Ovary (tissue), 7 donors: ENCODE measurements at regions not wholly inside any gene's neighbourhood (a gene's known extent, or its start where the extent isn't known, plus 50 kb on each side); places are given as distances from the start of the nearest gene placed in this dataset.

Source experiments
- DNase-seq, 5 donors: peaks; one replicate each; pipeline ENCODE4 v3.0.0-alpha.2; 2019 to 2020
- H3K27ac ChIP-seq, 2 donors: fragments of 200-600 bp; one replicate each; pipeline versions ENCODE4 v1.5.1 to v1.8.0; 2019 to 2022
- H3K27me3 ChIP-seq: fragments of 200-600 bp; one replicate; pipeline ENCODE4 v1.8.0; 2022
- H3K36me3 ChIP-seq: fragments of 200-600 bp; sonication (generic); one replicate; pipeline ENCODE4 v1.5.1; 2019
- H3K4me1 ChIP-seq: one replicate; pipeline ENCODE4 v1.8.1; 2013; ENCODE audit warnings: mild to moderate bottlenecking, moderate library complexity; ENCODE audit not compliant: insufficient read depth
- H3K4me3 ChIP-seq: fragments of 200-600 bp; sonication (generic); one replicate; pipeline ENCODE4 v1.5.1; 2017
- H3K9me3 ChIP-seq, 2 donors: fragments of 200-600 bp in 1 of 2; sonication (generic) in 1 of 2; one replicate each; pipeline versions ENCODE4 v1.5.1 to v1.8.1; 2013 to 2019; ENCODE audit warnings: mild to moderate bottlenecking in 1 of 2, moderate library complexity in 1 of 2
- EP300 ChIP-seq: sonication (generic); formaldehyde crosslinking; IDR thresholded peaks from one replicate; pipeline ENCODE4 v1.6.1; 2017; ENCODE audit warnings: antibody characterized with exemption
- POLR2A ChIP-seq: fragments of 450-650 bp; IDR thresholded peaks from one replicate; pipeline ENCODE4 v1.6.1; 2017; ENCODE audit warnings: antibody characterized with exemption, mild to moderate bottlenecking, moderate library complexity
- WGBS, 3 donors: extraction: QIAGEN DNeasy Blood & Tissue Kit in 1 of 3; methylation state at CpG; one replicate each; pipeline versions ENCODE4 v1.1.5 to v1.1.7; 2013 to 2017; 5-methylcytosine and 5-hydroxymethylcytosine counted together
- intact Hi-C, 4 donors: fragments of 100-400 bp; cut with DNase I; formaldehyde crosslinking; loops; one replicate each; pipeline versions ENCODE4 v1.11.0 to v1.15.1; 2022 to 2023
- TF ChIP-seq, protein P1 (sequence below), 3 donors: fragments of 450-650 bp in 2 of 3; fragments of 200-600 bp in 1 of 3; IDR thresholded peaks; one replicate each; pipeline versions ENCODE4 v1.5.1 to v1.8.0; 2016 to 2022; ENCODE audit warnings: antibody characterized with exemption in 3 of 3, mild to moderate bottlenecking in 1 of 3
- donor health status: DM: no; HTN: no; CAD: no; lungs with moderate emphysema.
- donor health status: DM: no; HTN: no; CAD: no.
- donor health status: Bipolar disorder and iron deficiency.
- donor health status: DM: no; HTN: no; CAD: no.
- donor health status: DM: yes; HTN: yes; CAD: no.

DNA sequence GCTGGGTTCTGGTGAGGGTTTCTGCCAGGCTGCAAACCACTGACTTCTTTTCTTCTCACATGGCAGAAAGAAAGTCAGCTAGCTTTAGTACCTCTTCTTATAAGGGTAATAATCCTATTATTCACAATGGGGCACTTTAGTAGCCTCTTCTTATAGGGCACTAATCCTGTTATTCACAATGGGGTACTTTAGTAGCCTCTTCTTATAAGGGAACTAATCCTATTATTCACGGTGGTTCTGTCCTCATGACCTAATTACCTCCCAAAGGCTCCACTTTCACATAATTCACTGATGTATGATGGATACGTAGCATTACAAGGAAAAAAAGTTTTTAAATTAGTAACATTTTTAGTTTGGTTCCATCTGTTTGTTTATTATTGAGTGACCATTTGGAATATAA lies 671.3 kb downstream of the NSUN3 start:
- H3K36me3 ChIP-seq, result no peaks in the 10 kb centered on the region
- intact Hi-C loops, result no loop called here
- H3K27me3 ChIP-seq, result no peaks in the 10 kb centered on the region
- no peaks in the 10 kb centered on the region for H3K9me3 ChIP-seq
- H3K4me3 ChIP-seq, result no peak overlapping the region
- H3K27ac ChIP-seq, result no peak overlapping the region
- H3K4me1 ChIP-seq, result no peaks in the 10 kb centered on the region
- DNase-seq, result no peak
- 47 to 71% (median 49%) methylated on average over 2 of the region's 2 CpGs for WGBS, 3 donors
- TF ChIP-seq, protein P1, sequence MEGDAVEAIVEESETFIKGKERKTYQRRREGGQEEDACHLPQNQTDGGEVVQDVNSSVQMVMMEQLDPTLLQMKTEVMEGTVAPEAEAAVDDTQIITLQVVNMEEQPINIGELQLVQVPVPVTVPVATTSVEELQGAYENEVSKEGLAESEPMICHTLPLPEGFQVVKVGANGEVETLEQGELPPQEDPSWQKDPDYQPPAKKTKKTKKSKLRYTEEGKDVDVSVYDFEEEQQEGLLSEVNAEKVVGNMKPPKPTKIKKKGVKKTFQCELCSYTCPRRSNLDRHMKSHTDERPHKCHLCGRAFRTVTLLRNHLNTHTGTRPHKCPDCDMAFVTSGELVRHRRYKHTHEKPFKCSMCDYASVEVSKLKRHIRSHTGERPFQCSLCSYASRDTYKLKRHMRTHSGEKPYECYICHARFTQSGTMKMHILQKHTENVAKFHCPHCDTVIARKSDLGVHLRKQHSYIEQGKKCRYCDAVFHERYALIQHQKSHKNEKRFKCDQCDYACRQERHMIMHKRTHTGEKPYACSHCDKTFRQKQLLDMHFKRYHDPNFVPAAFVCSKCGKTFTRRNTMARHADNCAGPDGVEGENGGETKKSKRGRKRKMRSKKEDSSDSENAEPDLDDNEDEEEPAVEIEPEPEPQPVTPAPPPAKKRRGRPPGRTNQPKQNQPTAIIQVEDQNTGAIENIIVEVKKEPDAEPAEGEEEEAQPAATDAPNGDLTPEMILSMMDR (IDR thresholded peaks at IDR 0.05), result no peak
- TF ChIP-seq EP300 (no peak), POLR2A (no peak)

DNA sequence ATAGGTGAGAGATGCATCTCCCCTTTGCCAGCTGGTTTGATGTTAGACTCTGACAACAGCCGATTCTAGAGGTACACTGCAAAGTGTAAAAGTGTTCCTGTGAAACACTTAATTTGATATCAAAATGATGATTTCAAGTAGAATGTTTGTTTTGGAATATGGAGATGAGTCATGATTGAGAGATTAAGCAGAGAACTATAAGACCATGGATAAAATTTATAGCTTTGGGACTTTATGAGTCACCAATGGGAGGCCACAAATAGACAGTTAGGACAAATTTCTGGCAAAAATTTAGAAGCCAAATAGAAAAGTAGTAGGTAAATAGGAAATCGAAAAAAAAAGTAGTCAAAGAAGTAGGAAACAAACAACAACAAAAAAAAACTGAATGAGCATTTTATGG lies 672.5 kb downstream of the NSUN3 start:
- Histone ChIP-seq H3K4me1 (no peaks in the 10 kb centered on the region), H3K27me3 (no peaks in the 10 kb centered on the region), H3K9me3 (no peaks in the 10 kb centered on the region), H3K4me3 (no peak overlapping the region), H3K36me3 (no peaks in the 10 kb centered on the region), H3K27ac (no peak overlapping the region)
- WGBS, 3 donors, result 69 to 87% (median 78%) methylated on average over 2 of the region's 2 CpGs
- intact Hi-C loops, result no loop called here
- no peak for DNase-seq
- TF ChIP-seq POLR2A (no peak), EP300 (no peak)
- TF ChIP-seq, protein P1 (IDR thresholded peaks at IDR 0.05), result no peak

DNA sequence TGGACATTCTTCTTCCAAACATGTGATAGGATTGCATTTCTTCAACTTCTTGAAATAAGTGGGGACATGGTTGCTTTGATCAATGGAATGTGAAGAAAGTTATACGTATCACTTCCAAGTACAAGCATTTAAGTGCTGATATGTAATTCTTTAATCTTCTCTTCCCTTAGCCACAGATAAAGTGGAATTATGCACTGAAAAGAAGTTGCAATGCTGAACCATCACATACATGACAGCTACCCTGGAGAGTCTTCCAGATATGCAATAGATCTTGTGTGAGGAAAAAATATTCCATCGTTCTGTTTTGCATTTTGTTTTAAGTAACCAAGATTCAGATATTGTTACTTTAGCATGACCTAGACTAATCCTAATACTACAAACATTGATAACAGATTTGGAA lies 674.3 kb downstream of the NSUN3 start:
- WGBS, 3 donors, result 32 to 52% (median 47%) methylated on average over 2 of the region's 2 CpGs
- no peak for DNase-seq
- H3K4me1 ChIP-seq, result no peaks in the 10 kb centered on the region
- H3K36me3 ChIP-seq, result no peaks in the 10 kb centered on the region
- TF ChIP-seq, protein P1 (IDR thresholded peaks at IDR 0.05), result no peak
- TF ChIP-seq EP300 (no peak), POLR2A (no peak)
- H3K27me3 ChIP-seq, result no peaks in the 10 kb centered on the region
- H3K27ac ChIP-seq, result no peak overlapping the region
- no peak overlapping the region for H3K4me3 ChIP-seq
- no peaks in the 10 kb centered on the region for H3K9me3 ChIP-seq
- intact Hi-C loops, result no loop called here

DNA sequence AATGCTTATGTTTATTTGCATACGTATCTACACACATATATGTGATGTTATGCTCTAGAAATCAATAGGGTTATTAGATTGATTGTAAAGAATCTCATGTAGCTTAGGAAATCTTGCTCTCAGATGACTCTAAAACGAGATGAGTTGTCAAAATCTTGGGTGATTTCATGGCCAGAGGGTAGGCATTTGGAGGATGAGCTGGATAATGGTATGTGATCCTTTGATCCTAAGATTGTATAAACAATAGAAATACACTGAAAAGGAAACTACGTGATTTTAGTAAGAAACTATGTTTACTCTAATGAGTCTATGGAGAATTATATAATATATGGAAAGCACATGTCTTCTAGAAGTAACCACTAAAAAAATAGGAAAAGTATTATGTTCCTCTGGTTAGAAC lies 676.6 kb downstream of the NSUN3 start:
- Histone ChIP-seq H3K36me3 (no peaks in the 10 kb centered on the region), H3K9me3 (no peaks in the 10 kb centered on the region), H3K4me1 (no peaks in the 10 kb centered on the region), H3K4me3 (no peak overlapping the region), H3K27me3 (no peaks in the 10 kb centered on the region), H3K27ac (no peak overlapping the region)
- TF ChIP-seq EP300, result no peak
- TF ChIP-seq POLR2A, result no peak
- TF ChIP-seq, protein P1 (IDR thresholded peaks at IDR 0.05), result no peak
- 82 to 85% (median 84%) methylated on average over 3 of the region's 3 CpGs for WGBS, 3 donors
- intact Hi-C loops, result no loop called here
- no peak for DNase-seq

DNA sequence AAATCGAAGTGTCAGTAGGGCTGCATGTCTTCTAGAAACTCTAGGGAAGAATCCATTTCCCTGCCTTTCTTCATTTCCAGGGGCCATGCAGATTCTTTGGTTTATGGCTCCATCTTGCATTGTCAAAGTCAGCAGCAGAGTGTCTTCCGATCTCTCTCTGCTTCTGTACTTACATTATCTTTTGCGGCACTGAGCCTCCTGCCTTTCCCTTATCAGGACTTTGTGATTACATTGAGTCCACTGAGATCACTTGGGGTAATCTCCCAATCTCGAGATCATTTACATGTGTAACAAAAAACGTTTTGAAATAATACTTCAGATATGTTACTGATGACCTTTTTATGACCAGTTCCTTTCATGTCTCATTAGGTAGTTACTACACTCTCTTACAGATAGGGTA lies 695.9 kb downstream of the NSUN3 start:
- Histone ChIP-seq H3K4me3 (no peak overlapping the region), H3K4me1 (no peaks in the 10 kb centered on the region), H3K36me3 (no peaks in the 10 kb centered on the region), H3K27me3 (no peaks in the 10 kb centered on the region), H3K27ac (no peak overlapping the region), H3K9me3 (no peaks in the 10 kb centered on the region)
- intact Hi-C loops, result no loop called here
- no peak for DNase-seq
- TF ChIP-seq POLR2A (no peak), EP300 (no peak)
- TF ChIP-seq, protein P1 (IDR thresholded peaks at IDR 0.05), result no peak
- WGBS, 3 donors, result 59 to 64% (median 62%) methylated on average over 5 of the region's 5 CpGs
